GM12878 (cell line): ENCODE measurements at regions not wholly inside any gene's neighbourhood (a gene's known extent, or its start where the extent isn't known, plus 50 kb on each side); places are given as distances from the start of the nearest gene placed in this dataset.

ENCODE experiments used
- ATAC-seq: fragments of 200-7000 bp; cut with Tn5 transposase; 3 replicates; pipeline ENCODE4 v1.9.1; 2020; ENCODE audit warnings: mild to moderate bottlenecking, moderate library complexity
- BruUV-seq: library from RNA; stranded (reverse); fragments of 400-500 nt; replicated peaks from 2 replicates; lab custom pipeline; 2021; lab: Mats Ljungman, UMichigan
- CTCF ChIA-PET: fragments of 300-600 bp; sonication (Branson Sonifier 250); formaldehyde crosslinking; extraction: SDS; loops from one replicate; lab custom pipeline; 2021; ENCODE audit warnings: inconsistent platforms; lab: Yijun Ruan, JAX
- POLR2A ChIA-PET: fragments of 350-600 bp; formaldehyde crosslinking; extraction: SDS; loops from one replicate; lab custom pipeline; 2021; ENCODE audit warnings: inconsistent platforms; lab: Charles Lee
- RAD21 ChIA-PET: fragments of 300-600 bp; sonication (Branson Sonifier 250); formaldehyde crosslinking; loops from one replicate; lab custom pipeline; 2023; ENCODE audit warnings: antibody characterized with exemption; ENCODE audit not compliant: unreplicated experiment; lab: Charles Lee
- SMC1A ChIA-PET: fragments of 300-600 bp; sonication (Branson Sonifier 250); formaldehyde crosslinking; loops from one replicate; lab custom pipeline; 2023; ENCODE audit not compliant: unreplicated experiment, uncharacterized antibody; lab: Charles Lee
- DNase-seq: peaks from one replicate; pipeline ENCODE4 v3.0.0-alpha.2; 2011; ENCODE audit warnings: low read depth, low spot score
- FAIRE-seq: peaks from 3 replicates; lab custom pipeline; 2011; peaks lifted over from hg19 to GRCh38; lab: Jason Lieb, UNC
- H2AFZ ChIP-seq: 2 replicates; pipeline ENCODE4 v1.6.0; 2011; ENCODE audit warnings: low read depth, low read length, control low read depth; ENCODE audit not compliant: control insufficient read depth
- H3K27ac ChIP-seq: 2 replicates; pipeline ENCODE4 v1.5.1; 2011; ENCODE audit warnings: control low read depth; ENCODE audit not compliant: control insufficient read depth, insufficient read depth
- H3K27me3 ChIP-seq, 2 experiments: replicated peaks in 1 of 2; 2 replicates each; pipeline versions ENCODE4 v1.6.0 to v1.6.1; 2011; ENCODE audit warnings: low read length in 1 of 2; ENCODE audit not compliant: control insufficient read depth in 2 of 2, insufficient read depth in 2 of 2
- H3K36me3 ChIP-seq, 2 experiments: 2 replicates each; pipeline ENCODE4 v1.5.1; 2011; ENCODE audit warnings: low read length in 1 of 2; ENCODE audit not compliant: control insufficient read depth in 2 of 2, insufficient read depth in 2 of 2
- H3K4me1 ChIP-seq: 2 replicates; pipeline ENCODE4 v1.6.1; 2011; ENCODE audit warnings: mild to moderate bottlenecking, low read length, moderate library complexity, mixed read lengths; ENCODE audit not compliant: control insufficient read depth, insufficient read depth
- H3K4me2 ChIP-seq: 2 replicates; pipeline ENCODE4 v1.6.0; 2011; ENCODE audit warnings: control low read depth; ENCODE audit not compliant: control insufficient read depth, insufficient read depth
- H3K4me3 ChIP-seq: fragments of 200-600 bp; sonication (generic); 2 replicates; pipeline ENCODE4 v1.5.1; 2016
- H3K79me2 ChIP-seq: 2 replicates; pipeline ENCODE4 v1.6.0; 2011; ENCODE audit warnings: low read length; ENCODE audit not compliant: control insufficient read depth, insufficient read depth
- H3K9ac ChIP-seq: 2 replicates; pipeline ENCODE4 v1.8.0; 2011; ENCODE audit warnings: low read length, control low read depth, mixed read lengths; ENCODE audit not compliant: control insufficient read depth, insufficient read depth
- H3K9me3 ChIP-seq: replicated peaks from 3 replicates; pipeline ENCODE4 v1.5.1; 2011; ENCODE audit warnings: mild to moderate bottlenecking, low read length; ENCODE audit not compliant: control insufficient read depth, insufficient read depth
- H4K20me1 ChIP-seq: 2 replicates; pipeline ENCODE4 v1.6.0; 2011; ENCODE audit not compliant: control insufficient read depth, insufficient read depth
- BACH1 ChIP-seq: fragments of 450-650 bp; IDR thresholded peaks from 2 replicates; pipeline ENCODE4 v1.6.1; 2017; ENCODE audit warnings: mild to moderate bottlenecking, borderline replicate concordance
- BMI1 ChIP-seq: fragments of 450-650 bp; IDR thresholded peaks from 2 replicates; pipeline ENCODE4 v1.6.1; 2016; ENCODE audit warnings: mild to moderate bottlenecking, moderate library complexity, borderline replicate concordance
- CHD2 ChIP-seq: IDR thresholded peaks from 2 replicates; pipeline ENCODE4 v1.6.1; 2011; ENCODE audit warnings: low read depth, low read length, improper control_type of control experiment, borderline replicate concordance
- DPF2 ChIP-seq: fragments of 450-650 bp; IDR thresholded peaks from 2 replicates; pipeline ENCODE4 v1.6.1; 2017; ENCODE audit warnings: mild to moderate bottlenecking
- FOS ChIP-seq: IDR thresholded peaks from 3 replicates; pipeline ENCODE4 v1.6.1; 2011; ENCODE audit warnings: borderline replicate concordance; ENCODE audit not compliant: insufficient read length; ENCODE audit errors: extremely low read depth
- FOXM1 ChIP-seq: IDR thresholded peaks from 2 replicates; pipeline ENCODE4 v1.6.1; 2012; ENCODE audit warnings: low read depth, mild to moderate bottlenecking, inconsistent platforms, low read length, moderate library complexity
- GATAD2B ChIP-seq: fragments of 450-650 bp; conservative IDR thresholded peaks from 2 replicates; pipeline ENCODE4 v1.6.1; 2017; ENCODE audit warnings: low read depth, mild to moderate bottlenecking, moderate library complexity
- IRF4 ChIP-seq: IDR thresholded peaks from 2 replicates; pipeline ENCODE4 v1.6.1; 2011; ENCODE audit warnings: low read depth, low read length
- KDM1A ChIP-seq: fragments of 200-600 bp; sonication (generic); IDR thresholded peaks from 2 replicates; pipeline ENCODE4 v1.6.1; 2016; ENCODE audit warnings: borderline replicate concordance
- KLF5 ChIP-seq: fragments of 450-650 bp; IDR thresholded peaks from 2 replicates; pipeline ENCODE4 v1.6.1; 2014; ENCODE audit warnings: mild to moderate bottlenecking; ENCODE audit not compliant: partially characterized antibody
- LARP7 ChIP-seq: fragments of 450-650 bp; IDR thresholded peaks from 2 replicates; pipeline ENCODE4 v1.6.1; 2017; ENCODE audit warnings: mild to moderate bottlenecking
- MEF2A ChIP-seq: IDR thresholded peaks from 2 replicates; pipeline ENCODE4 v1.6.1; 2011; ENCODE audit warnings: low read depth, mild to moderate bottlenecking, low read length, moderate library complexity; ENCODE audit not compliant: insufficient read depth
- MEF2B ChIP-seq: fragments of 450-650 bp; IDR thresholded peaks from 2 replicates; pipeline ENCODE4 v1.6.1; 2018; ENCODE audit warnings: mild to moderate bottlenecking, moderate library complexity; ENCODE audit not compliant: partially characterized antibody, poor library complexity, severe bottlenecking
- NR2C1 ChIP-seq: fragments of 450-650 bp; IDR thresholded peaks from 2 replicates; pipeline ENCODE4 v1.6.1; 2017; ENCODE audit warnings: antibody characterized with exemption, mild to moderate bottlenecking, moderate library complexity
- NR2C2 ChIP-seq: IDR thresholded peaks from 2 replicates; pipeline ENCODE4 v1.6.1; 2011; ENCODE audit warnings: borderline replicate concordance, low read depth; ENCODE audit not compliant: control insufficient read depth, insufficient read length
- POLR2AphosphoS2 ChIP-seq: IDR thresholded peaks from 2 replicates; pipeline ENCODE4 v1.6.1; 2011; ENCODE audit warnings: low read depth, mild to moderate bottlenecking, low read length, improper control_type of control experiment, moderate library complexity
- RAD51 ChIP-seq: fragments of 450-650 bp; IDR thresholded peaks from 2 replicates; pipeline ENCODE4 v1.6.1; 2016; ENCODE audit warnings: moderate library complexity, mild to moderate bottlenecking, inconsistent platforms
- ZNF274 ChIP-seq: IDR thresholded peaks from one replicate; pipeline ENCODE4 v1.8.0; 2011; ENCODE audit not compliant: insufficient read length, insufficient read depth
- WGBS: methylation state at CpG from one replicate; pipeline ENCODE4 v1.1.6; 2016; ENCODE audit warnings: low lambda C conversion rate; ENCODE audit not compliant: insufficient replicate concordance, insufficient coverage; ENCODE audit errors: missing lambda C conversion rate; 5-methylcytosine and 5-hydroxymethylcytosine counted together
- in situ Hi-C: fragments of 300-500 bp; cut with MboI; formaldehyde crosslinking; loops from 9 replicates; pipeline ENCODE4 v1.14.3; 2018; ENCODE audit warnings: mixed read lengths
- intact Hi-C: fragments of 100-400 bp; cut with micrococcal nuclease; formaldehyde crosslinking; loops from one replicate; pipeline ENCODE4 v1.14.2; 2022; ENCODE audit not compliant: unreplicated experiment

DNA sequence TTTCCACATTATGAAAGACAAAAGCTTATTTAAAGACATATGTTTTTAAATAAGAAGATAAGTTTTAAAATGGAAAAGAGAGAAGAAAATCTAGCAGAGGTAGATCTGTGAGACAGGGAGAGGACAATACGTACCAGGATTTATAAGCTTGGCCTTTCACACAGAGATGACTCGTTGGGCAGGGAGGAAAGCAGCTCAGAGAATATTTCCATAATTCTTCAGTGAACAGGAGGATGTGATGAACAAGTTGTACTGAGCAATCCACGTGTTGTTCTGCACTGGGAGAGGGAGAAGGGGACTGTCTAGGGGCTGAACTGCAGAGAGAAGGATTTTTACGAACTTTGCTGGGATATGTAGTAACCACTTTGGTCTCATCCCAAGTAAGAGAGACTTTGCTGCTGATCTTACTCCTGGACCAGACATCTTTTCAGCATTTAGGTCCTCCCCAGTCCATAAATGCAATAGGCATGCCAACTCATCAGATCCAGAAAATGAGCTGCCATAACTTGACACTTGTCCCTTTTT is 162.5 kb upstream of the SETBP1 start:
- POLR2A ChIA-PET, result no interaction called here
- no peak overlapping the region for H3K4me2 ChIP-seq
- no peak for TF ChIP-seq NR2C2
- no peak for TF ChIP-seq MEF2A
- no peak for TF ChIP-seq DPF2
- no peak for TF ChIP-seq IRF4
- TF ChIP-seq POLR2AphosphoS2, result no peak
- TF ChIP-seq ZNF274, result no peak
- no peak for TF ChIP-seq KDM1A
- TF ChIP-seq FOXM1, result no peak
- no peak for TF ChIP-seq RAD51
- TF ChIP-seq LARP7, result no peak
- TF ChIP-seq FOS, result no peak
- no peak for TF ChIP-seq MEF2B
- no peak for TF ChIP-seq BACH1
- TF ChIP-seq BMI1, result no peak
- no peak for TF ChIP-seq CHD2
- no peak for TF ChIP-seq GATAD2B
- TF ChIP-seq KLF5, result no peak
- no peak for TF ChIP-seq NR2C1
- H3K9ac ChIP-seq, result no peak overlapping the region
- H2AFZ ChIP-seq, result no peak overlapping the region
- in situ Hi-C loops (no loop called here), intact Hi-C loops (no loop called here)
- ATAC-seq (no peak), FAIRE-seq (no peak), DNase-seq (no peak)
- H3K4me3 ChIP-seq, result no peak overlapping the region
- H3K27ac ChIP-seq, result no peak overlapping the region
- no peaks in the 10 kb centered on the region for H3K79me2 ChIP-seq
- RAD21 ChIA-PET, result no interaction called here
- no peaks in the 10 kb centered on the region for H3K36me3 ChIP-seq
- no TSS peak for BruUV-seq
- no peaks in the 10 kb centered on the region; a peak in 1 of 4 replicates for H3K27me3 ChIP-seq
- SMC1A ChIA-PET, result no interaction called here
- H3K4me1 ChIP-seq, result no peaks in the 10 kb centered on the region
- CTCF ChIA-PET, result interaction anchor here (0.6 kb wide), 1 partner anchor 540 kb away, joined by 3 read pairs; no protein-coding TSS in a partner anchor
- no peaks in the 10 kb centered on the region for H4K20me1 ChIP-seq
- H3K9me3 ChIP-seq, result no peaks in the 10 kb centered on the region
- WGBS, result 33% methylated on average over 4 of the region's 4 CpGs
